ENCODE measurements at regions not wholly inside any gene's neighbourhood (a gene's known extent, or its start where the extent isn't known, plus 50 kb on each side); places are given as distances from the start of the nearest gene placed in this dataset.

GRCh38 chr1:192901500-192901899, 92.7 kb downstream of the RGS2 start:
- Histone ChIP-seq H3K23ac (ENCODE audit: low read length in 2 of 2) (no peak overlapping the region), H3K9ac (ENCODE audit: low read length) (no peak overlapping the region), H2BK5ac (ENCODE audit: low read depth, low read length, poor library complexity, severe bottlenecking) (no peak overlapping the region), H3K18ac (ENCODE audit: low read depth in 1 of 2, low read length in 2 of 2) (no peak overlapping the region), H2BK120ac (ENCODE audit: low read depth, low read length) (no peak overlapping the region), H3K4me2 (ENCODE audit: low read length, poor library complexity, severe bottlenecking) (no peak overlapping the region), H3K27me3 (ENCODE audit: control insufficient read depth in 1 of 2, insufficient read depth in 1 of 2, low read length in 2 of 2) (no peaks in the 10 kb centered on the region), H3K27ac (ENCODE audit: low read length, poor library complexity, severe bottlenecking) (no peak overlapping the region), H2BK12ac (ENCODE audit: low read length in 2 of 2) (no peak overlapping the region), H3K9me3 (ENCODE audit: control insufficient read depth, low read length) (no peaks in the 10 kb centered on the region), H3K4me3 (ENCODE audit: insufficient read depth in 1 of 2, low read depth in 1 of 2, low read length in 2 of 2) (no peak overlapping the region), H3K36me3 (ENCODE audit: control insufficient read depth in 1 of 2, insufficient read depth in 2 of 2, low read depth in 1 of 2, low read length in 2 of 2) (no peaks in the 10 kb centered on the region), H3K4ac (ENCODE audit: low read depth in 1 of 2, low read length in 2 of 2) (no peak overlapping the region), H2AK5ac (ENCODE audit: low read length, severe bottlenecking) (no peak overlapping the region), H4K91ac (ENCODE audit: low read length) (no peak overlapping the region), H3K79me1 (replicated peaks; ENCODE audit: low read length, poor library complexity, severe bottlenecking) (no peaks in the 10 kb centered on the region), H3K4me1 (ENCODE audit: control insufficient read depth, insufficient read depth, low read depth, low read length) (no peaks in the 10 kb centered on the region), H2AFZ (ENCODE audit: low read depth, low read length) (no peak overlapping the region), H4K8ac (ENCODE audit: low read length) (no peak overlapping the region), H3K14ac (ENCODE audit: low read length in 2 of 2) (no peak overlapping the region), H2BK15ac (ENCODE audit: low read depth, poor library complexity, severe bottlenecking) (no peak overlapping the region)
- no CpG with 5 or more reads among the region's 1 CpG for WGBS
- no peak for DNase-seq

GRCh38 chr1:192903142-192903541, 94.3 kb downstream of the RGS2 start:
- H3K18ac ChIP-seq (ENCODE audit: low read depth in 1 of 2, low read length in 2 of 2): no peak overlapping the region
- DNase-seq: no peak

GRCh38 chr1:192904438-192904895, 95.6 kb downstream of the RGS2 start:
- no peak overlapping the region for H4K91ac ChIP-seq (ENCODE audit: low read length)
- H3K36me3 ChIP-seq (ENCODE audit: control insufficient read depth in 1 of 2, insufficient read depth in 2 of 2, low read depth in 1 of 2, low read length in 2 of 2): no peaks in the 10 kb centered on the region
- no peaks in the 10 kb centered on the region for H3K4me1 ChIP-seq (ENCODE audit: control insufficient read depth, insufficient read depth, low read depth, low read length)
- 64% methylated on average over 6 of the region's 7 CpGs for WGBS
- no peak overlapping the region for H2BK12ac ChIP-seq (ENCODE audit: low read length in 2 of 2)
- H4K8ac ChIP-seq (ENCODE audit: low read length): no peak overlapping the region
- no peaks in the 10 kb centered on the region for H3K27me3 ChIP-seq (ENCODE audit: control insufficient read depth in 1 of 2, insufficient read depth in 1 of 2, low read length in 2 of 2)
- no peak overlapping the region for H3K4ac ChIP-seq (ENCODE audit: low read depth in 1 of 2, low read length in 2 of 2)
- no peak overlapping the region for H2BK120ac ChIP-seq (ENCODE audit: low read depth, low read length)
- H3K9ac ChIP-seq (ENCODE audit: low read length): peak overlapping the region; percentile 80
- H2AFZ ChIP-seq (ENCODE audit: low read depth, low read length): no peak overlapping the region
- H3K4me3 ChIP-seq (ENCODE audit: insufficient read depth in 1 of 2, low read depth in 1 of 2, low read length in 2 of 2): peak overlapping the region in 1 of 2 experiments; percentile 70
- DNase-seq: peak; percentile 67
- no peak overlapping the region for H3K23ac ChIP-seq (ENCODE audit: low read length in 2 of 2)
- no peak overlapping the region for H3K27ac ChIP-seq (ENCODE audit: low read length, poor library complexity, severe bottlenecking)
- H3K18ac ChIP-seq (ENCODE audit: low read depth in 1 of 2, low read length in 2 of 2): no peak overlapping the region
- no peak overlapping the region for H2BK5ac ChIP-seq (ENCODE audit: low read depth, low read length, poor library complexity, severe bottlenecking)
- H3K4me2 ChIP-seq (ENCODE audit: low read length, poor library complexity, severe bottlenecking): no peak overlapping the region
- no peaks in the 10 kb centered on the region for H3K79me1 ChIP-seq (replicated peaks; ENCODE audit: low read length, poor library complexity, severe bottlenecking)
- H2AK5ac ChIP-seq (ENCODE audit: low read length, severe bottlenecking): no peak overlapping the region
- H2BK15ac ChIP-seq (ENCODE audit: low read depth, poor library complexity, severe bottlenecking): no peak overlapping the region
- H3K14ac ChIP-seq (ENCODE audit: low read length in 2 of 2): no peak overlapping the region
- H3K9me3 ChIP-seq (ENCODE audit: control insufficient read depth, low read length): no peaks in the 10 kb centered on the region

More at GRCh38 chr1:192903142-192903541, 94.3 kb downstream of the RGS2 start:
- Histone ChIP-seq H3K27ac (ENCODE audit: low read length, poor library complexity, severe bottlenecking) (no peak overlapping the region), H3K36me3 (ENCODE audit: control insufficient read depth in 1 of 2, insufficient read depth in 2 of 2, low read depth in 1 of 2, low read length in 2 of 2) (no peaks in the 10 kb centered on the region), H3K23ac (ENCODE audit: low read length in 2 of 2) (no peak overlapping the region), H3K4me2 (ENCODE audit: low read length, poor library complexity, severe bottlenecking) (no peak overlapping the region), H2BK120ac (ENCODE audit: low read depth, low read length) (no peak overlapping the region), H3K9me3 (ENCODE audit: control insufficient read depth, low read length) (no peaks in the 10 kb centered on the region), H3K4me1 (ENCODE audit: control insufficient read depth, insufficient read depth, low read depth, low read length) (no peaks in the 10 kb centered on the region), H2BK12ac (ENCODE audit: low read length in 2 of 2) (no peak overlapping the region), H3K9ac (ENCODE audit: low read length) (no peak overlapping the region), H3K27me3 (ENCODE audit: control insufficient read depth in 1 of 2, insufficient read depth in 1 of 2, low read length in 2 of 2) (no peaks in the 10 kb centered on the region), H2AK5ac (ENCODE audit: low read length, severe bottlenecking) (no peak overlapping the region), H2BK15ac (ENCODE audit: low read depth, poor library complexity, severe bottlenecking) (no peak overlapping the region), H4K8ac (ENCODE audit: low read length) (no peak overlapping the region), H2BK5ac (ENCODE audit: low read depth, low read length, poor library complexity, severe bottlenecking) (no peak overlapping the region), H2AFZ (ENCODE audit: low read depth, low read length) (no peak overlapping the region), H4K91ac (ENCODE audit: low read length) (peak overlapping the region; percentile 68), H3K14ac (ENCODE audit: low read length in 2 of 2) (no peak overlapping the region), H3K4ac (ENCODE audit: low read depth in 1 of 2, low read length in 2 of 2) (no peak overlapping the region), H3K4me3 (ENCODE audit: insufficient read depth in 1 of 2, low read depth in 1 of 2, low read length in 2 of 2) (no peak overlapping the region), H3K79me1 (replicated peaks; ENCODE audit: low read length, poor library complexity, severe bottlenecking) (no peaks in the 10 kb centered on the region)
- WGBS: 70% methylated on average over 2 of the region's 5 CpGs

- Histone ChIP-seq H2AK5ac (ENCODE audit: low read length, severe bottlenecking) (no peak overlapping the region), H3K36me3 (ENCODE audit: control insufficient read depth in 1 of 2, insufficient read depth in 2 of 2, low read depth in 1 of 2, low read length in 2 of 2) (no peaks in the 10 kb centered on the region), H2BK5ac (ENCODE audit: low read depth, low read length, poor library complexity, severe bottlenecking) (no peak overlapping the region), H2BK12ac (ENCODE audit: low read length in 2 of 2) (no peak overlapping the region), H3K4me1 (ENCODE audit: control insufficient read depth, insufficient read depth, low read depth, low read length) (no peaks in the 10 kb centered on the region), H2AFZ (ENCODE audit: low read depth, low read length) (no peak overlapping the region), H3K4ac (ENCODE audit: low read depth in 1 of 2, low read length in 2 of 2) (no peak overlapping the region), H3K9ac (ENCODE audit: low read length) (peak overlapping the region; percentile 80), H3K27ac (ENCODE audit: low read length, poor library complexity, severe bottlenecking) (no peak overlapping the region), H4K91ac (ENCODE audit: low read length) (no peak overlapping the region), H3K23ac (ENCODE audit: low read length in 2 of 2) (no peak overlapping the region), H3K14ac (ENCODE audit: low read length in 2 of 2) (no peak overlapping the region), H3K4me2 (ENCODE audit: low read length, poor library complexity, severe bottlenecking) (no peak overlapping the region), H4K8ac (ENCODE audit: low read length) (no peak overlapping the region), H3K9me3 (ENCODE audit: control insufficient read depth, low read length) (no peaks in the 10 kb centered on the region), H3K18ac (ENCODE audit: low read depth in 1 of 2, low read length in 2 of 2) (no peak overlapping the region), H2BK120ac (ENCODE audit: low read depth, low read length) (no peak overlapping the region), H3K79me1 (replicated peaks; ENCODE audit: low read length, poor library complexity, severe bottlenecking) (no peaks in the 10 kb centered on the region), H2BK15ac (ENCODE audit: low read depth, poor library complexity, severe bottlenecking) (no peak overlapping the region), H3K4me3 (ENCODE audit: insufficient read depth in 1 of 2, low read depth in 1 of 2, low read length in 2 of 2) (no peak overlapping the region), H3K27me3 (ENCODE audit: control insufficient read depth in 1 of 2, insufficient read depth in 1 of 2, low read length in 2 of 2) (no peaks in the 10 kb centered on the region)
- DNase-seq: no peak
Measured at GRCh38 chr1:192905049-192905448, 96.2 kb downstream of the RGS2 start.

Data from mesenchymal stem cell (in vitro differentiated cells and primary cell).